VCaP (cell line): ENCODE measurements at regions not wholly inside any gene's neighbourhood (a gene's known extent, or its start where the extent isn't known, plus 50 kb on each side); places are given as distances from the start of the nearest gene placed in this dataset.
"Not testable (repeated sequence)": the region's sequence is repeated elsewhere in the genome, so short reads cannot be mapped to it uniquely, and the experiment has no call there.

ENCODE experiments used
- H3K27ac ChIP-seq: fragments of 450-650 bp; 2 replicates; pipeline ENCODE4 v1.5.1; 2017
- TF ChIP-seq, protein P1 (sequence below): fragments of 450-650 bp; conservative IDR thresholded peaks from 2 replicates; pipeline ENCODE4 v1.5.1; 2017; ENCODE audit warnings: mild to moderate bottlenecking, moderate library complexity

DNA sequence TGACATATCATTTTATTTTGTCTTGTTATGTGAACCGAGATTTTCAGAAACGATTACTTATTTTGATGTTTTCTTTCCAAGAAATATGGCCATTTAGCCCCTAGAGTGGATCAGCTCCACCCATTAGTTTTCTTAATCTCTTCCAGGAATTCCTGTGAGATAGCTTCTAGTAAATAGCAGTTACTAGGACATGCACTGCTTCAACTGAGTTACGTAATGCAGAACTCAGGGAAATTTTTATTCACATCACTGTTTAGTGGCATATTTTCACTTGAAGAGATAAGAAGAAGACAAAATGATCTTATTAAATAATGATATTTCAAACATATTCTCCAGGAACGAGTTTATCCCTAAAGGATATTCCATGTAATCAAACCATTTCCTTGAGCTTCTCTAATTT lies 573.5 kb upstream of the CNTNAP5 start:
- no peak overlapping the region for H3K27ac ChIP-seq
- TF ChIP-seq, protein P1, sequence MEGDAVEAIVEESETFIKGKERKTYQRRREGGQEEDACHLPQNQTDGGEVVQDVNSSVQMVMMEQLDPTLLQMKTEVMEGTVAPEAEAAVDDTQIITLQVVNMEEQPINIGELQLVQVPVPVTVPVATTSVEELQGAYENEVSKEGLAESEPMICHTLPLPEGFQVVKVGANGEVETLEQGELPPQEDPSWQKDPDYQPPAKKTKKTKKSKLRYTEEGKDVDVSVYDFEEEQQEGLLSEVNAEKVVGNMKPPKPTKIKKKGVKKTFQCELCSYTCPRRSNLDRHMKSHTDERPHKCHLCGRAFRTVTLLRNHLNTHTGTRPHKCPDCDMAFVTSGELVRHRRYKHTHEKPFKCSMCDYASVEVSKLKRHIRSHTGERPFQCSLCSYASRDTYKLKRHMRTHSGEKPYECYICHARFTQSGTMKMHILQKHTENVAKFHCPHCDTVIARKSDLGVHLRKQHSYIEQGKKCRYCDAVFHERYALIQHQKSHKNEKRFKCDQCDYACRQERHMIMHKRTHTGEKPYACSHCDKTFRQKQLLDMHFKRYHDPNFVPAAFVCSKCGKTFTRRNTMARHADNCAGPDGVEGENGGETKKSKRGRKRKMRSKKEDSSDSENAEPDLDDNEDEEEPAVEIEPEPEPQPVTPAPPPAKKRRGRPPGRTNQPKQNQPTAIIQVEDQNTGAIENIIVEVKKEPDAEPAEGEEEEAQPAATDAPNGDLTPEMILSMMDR = no peak

DNA sequence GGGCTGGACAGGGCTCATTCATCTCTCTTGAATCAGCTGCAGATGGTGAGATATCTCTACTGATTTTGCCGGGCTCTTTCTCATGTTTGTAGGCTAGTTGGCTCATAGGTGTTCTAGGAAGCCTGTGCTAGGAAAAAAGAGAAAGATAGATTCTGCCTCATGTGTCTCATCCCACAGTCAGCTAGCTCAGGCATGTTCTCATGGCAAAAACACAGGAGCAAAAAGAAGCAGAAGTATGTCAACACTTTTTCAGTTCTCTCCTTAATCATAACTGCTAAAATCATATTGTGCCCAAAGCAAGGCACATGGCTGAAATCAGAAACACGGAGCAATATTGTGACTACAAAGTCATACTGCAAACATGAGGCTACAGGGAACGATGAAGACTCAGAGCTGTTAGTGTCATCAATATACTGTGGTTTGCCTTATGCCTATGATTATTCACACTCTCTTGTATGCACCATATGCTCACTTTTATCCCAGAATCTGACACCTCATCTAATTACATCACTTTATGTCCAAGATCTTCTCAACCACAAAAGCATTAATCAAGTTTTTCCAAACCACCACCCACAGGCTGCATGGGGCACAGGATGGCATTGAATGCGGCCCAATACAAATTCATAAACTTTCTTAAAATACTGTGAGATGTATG lies 571.9 kb upstream of the CNTNAP5 start:
- H3K27ac ChIP-seq = no peak overlapping the region
- TF ChIP-seq, protein P1 = no peak

DNA sequence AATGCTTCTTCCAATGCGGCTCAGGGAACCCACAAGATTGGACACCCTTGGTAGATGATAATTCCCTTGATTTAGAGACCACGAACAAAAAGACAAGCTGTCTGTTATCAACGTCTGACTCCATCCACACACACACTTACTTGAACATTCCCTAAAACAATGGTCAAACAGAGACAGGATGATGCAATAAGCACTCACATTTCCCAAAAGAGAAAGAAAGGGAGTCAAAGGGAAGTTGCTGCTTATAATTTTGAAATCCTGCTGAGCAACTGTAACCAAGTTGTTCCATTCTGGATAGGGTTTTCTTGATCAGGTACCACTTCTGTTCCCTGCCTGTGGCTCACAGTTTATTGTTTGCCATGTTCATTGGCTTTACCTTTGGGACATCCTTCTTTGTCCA lies 571.3 kb upstream of the CNTNAP5 start:
- no peak overlapping the region for H3K27ac ChIP-seq
- TF ChIP-seq, protein P1 = no peak

DNA sequence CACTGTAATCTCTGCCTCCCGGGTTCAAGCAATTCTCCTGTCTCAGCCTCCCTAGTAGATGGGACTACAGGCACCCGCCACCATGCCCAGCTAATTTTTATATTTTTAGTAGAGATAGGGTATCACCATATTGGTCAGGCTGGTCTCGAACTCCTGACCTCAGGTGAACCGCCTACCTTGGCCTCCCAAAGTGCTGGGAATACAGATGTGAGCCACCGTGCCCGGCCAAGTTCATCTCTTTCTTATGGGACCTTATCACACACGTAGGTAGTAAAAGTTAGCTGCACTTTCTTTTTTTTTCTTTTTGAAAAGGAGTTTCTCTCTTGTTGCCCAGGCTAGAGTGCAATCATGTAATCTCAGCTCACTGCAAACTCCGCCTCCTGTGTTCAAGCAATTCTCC lies 569.9 kb upstream of the CNTNAP5 start:
- H3K27ac ChIP-seq = not testable (repeated sequence)

DNA sequence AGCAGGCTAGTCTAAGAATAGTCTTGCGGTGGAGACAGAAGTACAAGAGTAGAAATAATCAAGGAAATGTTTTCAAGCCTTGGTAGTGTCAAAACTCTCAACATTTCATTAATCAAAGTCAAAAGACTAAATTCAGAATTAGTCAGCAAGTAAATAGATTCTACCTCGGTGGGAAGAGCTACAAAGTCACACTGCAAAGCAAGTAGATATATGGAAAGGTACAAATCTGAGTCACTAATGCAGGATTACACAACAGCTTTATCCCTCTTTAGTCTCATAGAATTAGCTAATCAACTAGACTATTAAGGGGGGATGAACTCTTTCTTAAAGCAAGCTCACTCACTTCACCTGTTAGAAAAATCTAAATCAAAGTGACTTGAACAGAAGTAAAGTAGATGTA lies 568.7 kb upstream of the CNTNAP5 start:
- TF ChIP-seq, protein P1 = no peak
- no peak overlapping the region for H3K27ac ChIP-seq

DNA sequence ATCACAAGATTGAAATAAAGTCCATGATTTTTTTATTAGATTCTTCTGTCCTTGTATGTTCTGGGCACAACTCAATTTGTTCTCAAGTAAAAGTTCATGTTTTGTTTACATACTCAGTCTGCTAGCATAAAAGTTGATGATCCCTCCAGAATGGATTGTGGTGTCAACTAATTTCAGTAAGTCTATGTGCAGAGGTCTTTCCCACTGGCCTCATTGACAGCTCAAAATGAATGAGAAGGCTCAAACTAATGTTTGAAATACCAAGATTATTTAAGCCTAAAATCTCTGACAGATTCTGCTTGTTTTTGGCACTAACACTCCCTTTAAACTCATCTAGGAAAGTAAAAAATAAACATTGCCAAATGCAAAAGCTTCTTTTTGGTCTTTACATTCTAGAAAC lies 561.2 kb upstream of the CNTNAP5 start:
- TF ChIP-seq, protein P1 = no peak
- 0 out of 2 replicates have a peak overlapping the region, but pooled peaks have one; percentile 11 for H3K27ac ChIP-seq

DNA sequence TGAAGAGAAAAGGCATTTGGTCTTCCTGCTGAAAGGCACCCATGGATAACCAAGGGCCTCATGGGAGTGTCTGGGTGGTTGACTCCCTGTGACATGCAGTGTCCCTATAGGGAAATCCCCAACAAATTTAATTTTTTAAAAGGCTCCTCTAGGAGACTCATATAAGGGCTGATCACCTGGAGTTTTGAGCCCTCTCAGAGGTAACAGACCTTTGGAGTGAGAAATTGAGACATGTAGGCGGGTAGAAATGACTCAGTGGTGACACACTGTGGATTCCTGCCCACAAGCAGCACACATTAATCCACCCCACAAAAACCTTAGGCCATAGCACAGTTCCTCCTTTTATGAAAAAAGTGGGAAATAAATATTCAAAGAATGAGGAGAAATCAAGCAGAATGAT lies 557.0 kb upstream of the CNTNAP5 start:
- TF ChIP-seq, protein P1 = no peak; the same call in 1 of the 2 replicates
- H3K27ac ChIP-seq = no peak overlapping the region

DNA sequence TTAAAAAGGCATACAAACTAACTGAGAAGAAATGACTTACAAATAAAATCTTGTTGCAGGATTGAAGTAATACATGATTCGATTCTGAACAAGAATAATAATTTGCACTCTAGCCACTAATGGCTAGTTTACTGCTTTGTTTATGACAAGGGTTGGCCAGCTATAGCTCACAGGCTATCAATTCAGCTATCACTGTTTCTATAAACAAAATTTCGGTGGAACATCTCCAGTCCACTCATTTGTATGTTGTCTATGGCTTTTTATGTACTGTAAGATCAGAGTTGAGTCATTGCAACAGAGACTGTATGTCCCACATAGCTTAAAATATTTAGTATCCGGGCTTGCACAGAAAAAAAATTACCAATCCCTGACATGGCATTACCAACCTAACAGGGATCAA lies 543.7 kb upstream of the CNTNAP5 start:
- TF ChIP-seq, protein P1 = no peak
- no peak overlapping the region for H3K27ac ChIP-seq
